HG03520 (cell line): ENCODE measurements at regions not wholly inside any gene's neighbourhood (a gene's known extent, or its start where the extent isn't known, plus 50 kb on each side); places are given as distances from the start of the nearest gene placed in this dataset.
"Not testable (repeated sequence)": the region's sequence is repeated elsewhere in the genome, so short reads cannot be mapped to it uniquely, and the experiment has no call there.

Experiments
- ATAC-seq: cut with Tn5 transposase; IDR thresholded peaks from one replicate; pipeline ENCODE4 v1.9.1; 2021; ENCODE audit warnings: mild to moderate bottlenecking, moderate library complexity; ENCODE audit not compliant: unreplicated experiment

DNA sequence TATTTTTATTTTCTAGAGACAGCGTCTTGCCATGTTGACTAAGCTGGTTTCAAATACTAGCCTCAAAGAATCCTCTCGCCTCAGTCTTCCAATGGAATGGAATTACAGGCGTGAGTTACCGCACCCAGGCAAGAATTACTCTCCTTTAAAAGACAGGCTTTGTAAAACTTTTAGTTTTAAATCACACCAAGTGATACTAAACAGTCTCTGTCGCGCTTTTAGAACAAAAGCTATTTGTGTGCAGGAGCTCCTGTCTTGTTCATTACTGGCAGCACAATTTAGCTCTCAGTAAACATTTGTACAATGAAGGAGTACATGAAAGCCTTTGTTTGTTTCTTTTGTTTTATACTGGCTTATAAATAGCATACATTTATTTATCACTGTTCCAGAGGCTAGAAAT, 1719.2 kb upstream of the PIK3C3 start:
- ATAC-seq = no peak

DNA sequence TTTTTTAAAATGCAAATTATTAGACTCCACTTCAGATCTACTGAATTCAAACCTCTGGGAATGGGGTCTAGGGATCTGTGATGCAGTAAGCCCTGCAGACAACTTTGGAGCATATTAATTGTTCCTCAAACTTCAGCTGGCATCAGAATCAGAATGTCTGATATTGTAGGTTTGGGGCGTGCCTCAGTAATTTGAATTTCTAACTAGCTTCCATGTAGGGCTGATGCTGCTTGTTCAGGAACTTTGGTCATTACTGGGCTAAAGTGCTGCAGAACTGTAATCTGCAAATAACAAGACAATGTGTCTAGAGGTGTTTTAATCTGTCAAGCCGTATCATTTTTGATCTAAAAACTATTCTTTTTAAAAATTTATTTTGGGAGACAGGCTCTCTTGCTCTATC, 1719.7 kb upstream of the PIK3C3 start:
- no peak for ATAC-seq

DNA sequence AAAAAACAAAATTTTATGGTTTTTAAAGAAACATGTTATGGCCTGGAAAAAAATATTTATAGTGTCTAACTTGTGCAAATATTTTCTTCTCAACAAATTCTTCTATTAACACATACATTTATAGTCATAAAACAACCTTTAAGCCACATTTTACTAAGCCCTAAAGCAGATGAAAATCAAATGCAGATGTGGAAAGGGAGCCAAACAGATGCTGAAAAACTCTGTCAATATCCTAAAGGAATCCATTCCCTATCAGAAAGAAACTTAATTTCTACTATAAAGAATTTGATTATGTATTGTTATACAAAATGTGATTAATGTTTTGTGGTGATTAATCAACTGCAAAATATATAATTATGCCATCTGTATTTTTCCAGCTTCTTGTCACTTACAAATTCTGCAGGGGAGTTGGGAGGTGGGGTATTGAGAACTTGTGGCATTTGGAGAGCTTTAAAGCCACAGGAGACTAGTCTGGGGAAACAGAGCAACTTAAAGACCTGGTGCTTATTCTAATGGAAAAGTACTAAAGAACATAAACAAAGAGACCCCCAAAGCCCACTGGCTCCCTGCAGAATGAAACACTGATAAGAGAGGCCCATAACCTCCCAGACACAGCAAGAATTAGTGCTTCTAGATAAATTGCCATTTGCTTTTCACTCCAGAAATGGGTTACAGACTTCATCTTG, 1721.0 kb upstream of the PIK3C3 start:
- ATAC-seq = no peak

DNA sequence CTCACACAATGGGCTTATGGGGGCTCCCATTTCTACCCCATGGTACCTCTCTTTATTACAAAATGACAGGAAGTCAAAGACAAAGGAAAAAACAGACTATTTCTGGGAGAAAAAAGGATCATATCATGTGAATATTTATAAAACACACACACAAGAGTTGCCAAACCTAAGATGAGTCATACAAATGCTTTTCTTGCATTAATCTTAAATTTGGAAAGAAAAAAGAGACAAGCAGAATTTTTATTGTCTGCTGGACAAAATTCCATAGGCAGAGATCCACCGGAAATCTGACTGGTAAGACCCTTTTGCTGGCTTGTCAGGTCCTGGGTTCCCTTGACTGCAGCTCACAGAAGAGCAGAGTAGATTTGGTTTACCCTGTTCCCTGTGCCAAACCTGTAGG, 1732.3 kb upstream of the PIK3C3 start:
- no peak for ATAC-seq

DNA sequence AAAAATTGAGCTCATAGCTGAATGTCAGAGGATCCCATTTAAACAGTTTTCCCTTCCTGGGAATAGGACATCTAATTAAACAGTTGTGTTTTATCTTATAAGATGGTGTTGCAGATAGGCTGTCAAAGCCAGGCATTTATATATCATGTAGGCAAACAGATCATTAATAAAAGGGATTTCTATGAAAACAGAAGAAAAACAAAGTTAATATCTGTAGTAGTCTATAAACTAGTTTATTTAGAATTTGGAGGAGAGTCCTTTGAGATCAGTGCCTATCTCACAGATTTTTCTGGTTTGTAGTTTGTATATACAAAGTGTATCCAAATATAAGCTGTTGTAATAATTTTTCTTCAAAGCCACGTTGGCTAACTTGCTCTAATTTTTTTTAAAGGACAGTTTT, 1738.2 kb upstream of the PIK3C3 start:
- no peak for ATAC-seq

DNA sequence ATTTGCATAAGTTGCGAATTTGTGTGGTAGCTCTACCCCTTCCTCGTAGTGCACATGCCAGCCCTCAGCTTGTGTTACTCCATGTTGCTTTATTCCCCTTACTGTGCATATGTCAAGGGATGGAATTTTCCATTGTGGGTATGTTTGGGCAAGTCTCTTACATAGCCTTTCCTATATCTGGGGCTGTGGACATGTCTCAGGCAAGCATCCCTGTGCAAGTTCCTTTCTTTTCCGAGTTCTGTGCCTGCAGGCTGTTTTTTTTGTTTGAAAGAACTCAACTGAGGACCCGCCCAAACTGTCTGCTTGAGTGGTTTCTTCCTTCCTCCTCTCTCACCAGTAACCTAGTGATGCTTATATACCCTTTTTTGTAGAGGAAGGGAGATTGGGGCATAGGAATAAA, 1739.1 kb upstream of the PIK3C3 start:
- no peak for ATAC-seq

DNA sequence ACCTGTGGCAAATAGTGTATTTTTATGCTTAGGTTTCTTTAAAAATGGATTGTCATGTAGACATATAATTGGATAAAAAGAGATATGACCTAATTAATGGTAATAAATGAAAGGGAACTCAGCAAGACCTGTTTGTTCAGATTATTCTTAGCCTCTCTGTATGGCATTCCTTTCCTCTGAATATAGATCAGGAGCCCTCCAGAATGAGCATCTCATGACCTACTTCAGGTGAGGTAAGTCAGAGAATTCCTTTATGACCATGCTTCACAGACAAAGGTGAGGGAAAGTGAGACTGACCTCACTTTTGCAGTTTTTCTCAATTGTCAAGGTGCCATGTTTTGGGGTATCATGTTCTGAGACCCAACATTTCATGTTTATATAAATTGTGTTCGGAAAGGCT, 1744.3 kb upstream of the PIK3C3 start:
- no peak for ATAC-seq

DNA sequence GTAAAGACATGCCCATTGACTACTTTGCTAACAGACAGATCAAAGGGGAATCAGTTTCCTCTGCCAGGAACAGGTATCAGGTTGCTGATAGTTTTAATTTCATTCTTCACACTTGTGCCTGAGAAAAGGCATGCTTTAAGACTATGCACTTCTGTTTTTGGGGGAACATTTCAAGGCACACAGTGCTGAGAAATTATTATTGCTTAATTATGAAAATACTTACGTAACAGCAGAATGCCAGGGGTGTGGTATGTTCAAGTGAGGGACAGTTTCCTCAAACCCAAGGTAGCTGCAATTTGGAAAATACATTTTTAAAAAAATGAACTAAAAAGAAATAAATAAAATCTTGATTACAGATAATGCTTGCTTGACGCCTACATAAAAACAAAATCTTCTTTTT, 1746.1 kb upstream of the PIK3C3 start:
- no peak for ATAC-seq

DNA sequence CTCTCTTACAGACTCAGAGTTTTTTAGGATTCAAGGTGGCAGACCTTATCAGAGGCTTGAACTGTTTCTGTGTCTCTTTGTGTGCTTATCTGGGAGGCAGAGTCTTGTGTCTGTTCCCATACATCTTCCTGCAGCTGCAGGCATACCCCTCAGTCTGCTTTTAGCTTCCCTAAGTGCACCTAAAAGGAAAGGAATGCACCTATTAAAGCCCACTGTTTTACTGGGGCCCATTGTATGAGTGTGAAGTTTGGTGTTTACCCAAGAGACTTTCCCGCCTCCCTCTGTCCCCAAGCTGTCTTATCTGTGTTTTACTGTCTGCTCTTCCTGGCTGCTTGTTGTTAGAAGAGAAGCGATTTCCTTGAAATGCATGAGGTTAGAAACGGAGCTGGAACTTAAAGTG, 1757.3 kb upstream of the PIK3C3 start:
- no peak for ATAC-seq

DNA sequence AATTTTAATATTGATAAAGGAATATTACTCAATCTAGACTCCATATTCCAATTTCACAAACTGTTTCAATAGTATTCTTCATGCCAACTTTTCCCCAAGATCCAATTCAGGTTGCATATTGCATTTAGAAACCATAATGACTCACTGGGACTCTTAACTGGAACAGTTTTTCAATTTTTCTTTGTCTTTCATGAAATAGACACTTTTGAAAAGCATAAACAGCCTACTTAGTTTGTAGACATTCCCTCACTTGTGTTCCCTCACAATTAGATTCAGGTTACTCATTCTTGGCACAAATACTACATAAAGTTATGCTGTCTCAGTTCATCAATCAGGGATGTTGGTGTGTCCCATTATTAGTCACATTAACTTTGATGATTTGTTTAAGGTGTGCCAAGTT, 1768.4 kb upstream of the PIK3C3 start:
- no peak for ATAC-seq

DNA sequence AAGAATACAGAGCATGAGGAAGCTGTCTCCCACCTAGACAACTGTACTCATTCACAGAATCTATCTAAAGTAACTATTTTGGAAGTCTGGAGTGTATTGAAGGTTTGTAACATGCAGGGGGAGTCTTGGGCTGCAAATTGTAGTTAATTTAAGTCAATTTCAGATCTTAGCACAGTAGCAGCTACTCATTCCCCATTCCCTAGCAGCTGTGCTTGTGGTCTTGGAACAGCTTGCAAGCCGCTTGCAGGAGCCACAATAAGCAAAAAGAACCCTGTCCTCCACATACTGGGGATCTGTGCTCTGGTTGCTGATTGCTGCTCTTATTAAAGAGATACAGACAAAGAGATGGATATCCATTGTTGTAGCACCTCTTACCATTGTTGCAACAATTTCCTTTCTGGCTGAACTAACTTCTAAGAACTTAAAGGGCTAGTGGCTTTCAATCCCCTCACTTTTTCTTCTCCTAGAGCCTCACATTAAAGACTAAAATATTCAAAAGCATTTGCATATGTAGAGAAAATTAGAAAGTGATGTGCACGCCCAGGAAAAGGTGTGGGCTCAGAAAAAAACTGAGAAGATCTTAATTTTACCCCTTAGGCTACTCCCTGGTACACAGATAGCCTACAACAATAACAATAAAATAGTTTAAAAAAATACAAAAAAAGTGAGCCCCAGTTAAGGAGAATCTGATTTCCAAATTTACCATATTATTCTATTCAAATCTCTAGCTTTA, 1775.1 kb upstream of the PIK3C3 start:
- no peak for ATAC-seq

DNA sequence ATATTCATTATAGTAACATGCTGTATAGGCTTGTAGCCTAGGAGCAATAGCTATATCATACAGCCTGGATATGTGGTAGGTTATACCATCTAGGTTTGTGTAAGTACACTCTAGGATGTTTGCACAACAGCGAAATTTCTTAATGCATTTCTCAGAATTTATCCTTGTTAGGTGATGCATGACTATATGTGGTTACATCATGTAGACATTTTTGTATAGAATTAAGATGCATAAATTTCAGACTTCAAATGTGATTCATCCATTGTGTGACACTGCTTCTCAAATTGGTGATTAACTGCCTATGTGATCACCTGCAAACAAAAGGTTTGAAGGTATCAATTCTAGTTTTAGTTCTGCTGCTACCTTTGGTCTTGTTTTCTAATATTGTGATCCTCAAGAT, 1787.0 kb upstream of the PIK3C3 start:
- ATAC-seq = no peak

DNA sequence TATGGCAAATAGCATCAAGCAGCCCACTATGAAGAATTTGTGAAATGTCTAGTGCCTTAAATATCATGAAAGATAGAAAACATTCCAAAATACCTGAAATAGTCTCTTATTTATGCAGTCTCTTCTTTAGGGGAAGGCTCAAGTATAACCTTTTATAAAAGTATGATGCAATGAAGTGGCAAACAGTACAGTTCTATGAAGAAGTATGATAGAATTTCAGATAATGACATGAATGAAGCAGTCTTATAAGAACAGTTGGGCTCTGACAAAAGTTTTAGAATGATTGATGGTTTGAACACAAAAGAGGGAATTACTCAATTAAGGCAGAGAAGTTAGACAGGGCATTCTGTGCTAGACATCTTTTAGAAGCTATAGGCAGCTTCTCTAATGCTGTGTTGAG, 1791.8 kb upstream of the PIK3C3 start:
- ATAC-seq = no peak

DNA sequence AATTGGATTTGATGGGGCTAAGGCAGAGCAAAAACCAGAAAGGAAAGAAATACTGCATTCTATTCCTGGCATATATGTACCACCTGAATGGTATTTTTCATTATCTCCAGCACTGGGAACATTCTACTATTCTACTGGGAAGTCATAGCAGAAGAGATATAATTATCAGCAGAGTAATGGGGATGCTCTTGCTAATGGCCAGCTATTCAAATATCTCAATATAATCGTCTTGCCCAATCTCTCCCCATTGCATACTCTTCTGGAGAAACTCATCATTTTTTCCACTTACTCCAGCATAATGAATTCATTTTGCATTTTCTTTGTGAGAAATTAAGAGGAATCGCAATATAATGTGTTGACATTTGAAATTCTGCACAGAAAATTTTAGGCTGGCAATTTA, 1794.7 kb upstream of the PIK3C3 start:
- no peak for ATAC-seq

DNA sequence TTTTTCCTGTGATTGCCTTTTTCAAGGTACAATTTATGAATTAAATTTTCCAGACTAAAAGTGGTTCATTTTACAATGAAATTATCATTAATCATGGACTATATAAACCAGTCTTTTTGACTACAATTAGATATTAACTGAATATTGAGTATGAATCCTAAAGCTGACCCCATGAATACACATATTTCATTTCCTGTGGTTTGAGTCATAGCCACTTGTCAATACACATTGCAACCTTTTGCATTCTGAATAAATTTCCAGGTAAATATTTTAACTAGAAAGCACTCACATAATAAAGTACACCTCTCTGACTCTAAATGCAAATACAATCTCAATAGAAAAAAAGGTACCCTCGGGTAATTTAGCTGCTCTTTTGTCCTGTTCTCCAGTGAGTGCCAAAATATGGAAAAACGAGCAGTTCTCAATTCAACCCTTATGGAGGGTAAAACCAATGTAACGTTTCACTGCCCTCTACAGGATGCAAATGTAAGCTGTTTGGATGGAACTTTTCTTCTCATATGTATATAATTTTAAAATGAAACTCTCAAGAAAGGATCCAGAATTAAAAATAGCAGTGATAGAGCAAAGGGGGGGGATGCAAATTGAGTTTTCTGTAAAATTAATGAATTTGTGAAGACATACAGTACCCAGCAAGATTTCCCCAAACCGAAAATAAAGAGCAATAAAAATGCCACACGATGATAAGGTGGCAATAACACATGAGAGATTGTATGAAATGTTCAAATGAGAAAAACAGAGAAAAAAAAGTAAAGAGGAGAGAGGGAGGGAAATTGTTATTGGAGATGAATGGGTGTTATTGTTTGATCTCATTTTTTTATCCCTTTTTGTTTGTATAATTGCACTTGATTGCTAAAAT, 1795.7 kb upstream of the PIK3C3 start:
- ATAC-seq = no peak

DNA sequence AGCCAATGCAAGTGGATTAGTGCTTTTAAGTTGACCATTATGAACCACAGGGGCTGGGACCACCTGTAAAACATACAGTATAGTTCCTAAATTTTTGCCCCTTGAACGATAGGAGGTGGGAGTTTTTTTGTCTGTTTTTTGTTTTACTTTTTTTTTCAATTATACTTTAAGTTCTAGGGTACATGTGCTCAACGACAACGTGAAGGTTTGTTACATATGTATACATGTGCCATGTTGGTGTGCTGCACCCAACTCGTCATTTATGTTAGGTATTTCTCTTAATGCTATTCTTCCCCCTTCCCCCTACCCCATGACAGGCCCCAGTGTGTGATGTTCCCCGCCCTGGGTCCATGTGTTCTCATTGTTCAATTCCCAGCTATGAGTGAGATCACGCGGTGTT, 1797.9 kb upstream of the PIK3C3 start:
- ATAC-seq = no peak

DNA sequence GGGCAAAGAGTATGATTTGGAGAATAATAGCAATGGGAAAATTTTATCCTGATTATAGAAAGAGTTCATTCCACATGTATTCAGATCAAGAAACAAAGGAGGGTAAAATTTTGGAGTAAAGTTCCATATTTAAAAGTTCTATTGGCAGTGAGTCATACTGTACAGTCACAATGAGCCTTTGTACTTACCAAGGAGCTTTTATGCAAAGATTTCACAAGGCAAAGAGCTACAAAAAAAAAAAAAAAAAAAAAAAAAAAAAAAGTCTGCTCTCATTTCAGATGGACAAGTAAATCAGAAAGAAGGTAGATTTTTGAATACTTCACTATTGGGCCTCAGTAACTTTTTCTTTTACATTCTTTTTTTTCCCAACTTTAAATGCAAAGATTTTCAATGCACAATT, 1802.2 kb upstream of the PIK3C3 start:
- no peak for ATAC-seq

DNA sequence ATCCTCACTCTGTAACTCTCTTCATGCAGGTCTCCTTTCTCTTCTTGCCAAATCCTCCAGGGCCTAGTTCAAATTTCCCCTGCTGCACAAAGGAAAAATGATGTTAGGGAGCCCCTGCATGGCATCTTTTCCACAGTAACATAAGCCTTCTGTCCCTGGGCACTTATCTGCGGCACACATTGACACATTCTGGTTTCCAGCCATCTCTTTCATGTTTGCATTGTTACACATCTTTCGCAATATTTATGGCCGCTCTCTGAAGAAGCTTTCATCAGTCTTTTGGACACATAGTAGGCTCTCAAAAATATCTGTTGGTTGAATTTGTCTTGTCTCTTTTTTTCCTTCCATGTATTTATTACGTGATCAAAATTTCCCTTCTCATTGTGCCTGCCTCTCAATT, 1806.1 kb upstream of the PIK3C3 start:
- ATAC-seq = no peak

DNA sequence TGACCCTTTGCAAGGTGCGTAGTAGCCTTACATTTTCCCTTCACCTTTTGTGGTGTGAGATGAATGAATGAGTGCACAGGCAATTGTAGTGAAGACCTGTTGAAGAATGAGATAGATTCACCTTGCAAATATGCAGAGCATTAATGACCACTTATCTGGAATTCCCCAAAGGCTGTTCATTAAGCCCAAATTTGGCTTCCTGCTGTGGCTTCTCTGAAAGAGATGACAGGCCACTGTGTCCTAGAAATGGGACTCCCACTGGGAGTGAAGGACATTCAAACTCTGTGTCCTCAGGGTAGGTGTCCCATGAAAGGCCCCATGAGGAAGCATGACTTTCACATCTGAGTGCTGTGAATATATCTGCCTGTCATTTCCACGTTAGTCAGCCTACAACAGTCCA, 1821.8 kb upstream of the PIK3C3 start:
- no peak for ATAC-seq

DNA sequence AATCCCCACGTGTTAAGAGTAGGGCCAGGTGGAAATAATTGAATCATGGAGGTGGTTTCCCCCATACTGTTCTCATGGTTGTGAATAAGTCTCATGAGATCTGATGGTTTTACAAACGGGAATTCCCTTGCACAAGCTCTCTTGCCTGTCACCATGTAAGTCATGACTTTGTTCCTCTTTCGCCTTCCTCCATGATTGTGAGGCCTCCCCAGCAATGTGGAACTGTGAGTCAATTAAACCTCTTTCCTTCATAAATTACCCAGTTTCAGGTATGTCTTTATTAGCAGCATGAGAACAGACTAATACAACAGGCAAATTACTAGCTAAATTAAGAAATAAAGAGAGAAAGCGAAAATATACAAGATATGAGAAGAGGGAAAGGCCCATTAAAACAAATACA, 1822.6 kb upstream of the PIK3C3 start:
- ATAC-seq = not testable (repeated sequence)

DNA sequence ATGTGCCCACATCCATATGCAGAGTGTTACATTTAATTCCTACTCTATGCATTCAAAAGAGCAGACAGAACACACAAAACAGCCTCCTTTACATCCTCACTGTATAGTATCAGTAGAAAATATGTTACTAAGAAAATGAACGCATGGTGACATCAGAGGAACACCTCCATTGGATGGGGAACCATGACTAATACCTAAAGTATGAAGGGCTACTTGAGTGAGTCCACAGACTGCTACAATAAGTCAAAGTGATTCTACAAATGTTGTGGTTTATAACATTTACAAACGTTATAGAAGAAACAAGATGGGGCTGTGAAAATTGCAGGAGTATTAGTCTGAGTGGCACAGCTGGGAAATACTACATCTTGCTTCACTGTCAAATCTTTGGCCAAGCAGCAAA, 1830.9 kb upstream of the PIK3C3 start:
- no peak for ATAC-seq
